Cardiac muscle cell (in vitro differentiated cells and primary cell): ENCODE measurements at regions not wholly inside any gene's neighbourhood (a gene's known extent, or its start where the extent isn't known, plus 50 kb on each side); places are given as distances from the start of the nearest gene placed in this dataset.
"Not testable (repeated sequence)": the region's sequence is repeated elsewhere in the genome, so short reads cannot be mapped to it uniquely, and the experiment has no call there.

ENCODE experiments used
- DNase-seq, 2 donors: peaks; one replicate each; pipeline versions ENCODE4 v3.0.0 to v3.0.0-alpha.2; 2010 to 2017; ENCODE audit warnings: low read depth in 1 of 2, low spot score in 1 of 2
- H3K27ac ChIP-seq: fragments of 200-600 bp; sonication (generic); 2 replicates; pipeline ENCODE4 v1.5.1; 2016
- H3K27me3 ChIP-seq: fragments of 200-600 bp; sonication (generic); 2 replicates; pipeline ENCODE4 v1.6.0; 2016; ENCODE audit warnings: control low read depth
- H3K36me3 ChIP-seq: fragments of 200-600 bp; sonication (generic); 2 replicates; pipeline ENCODE4 v1.5.1; 2016; ENCODE audit warnings: control low read depth
- H3K4me1 ChIP-seq: fragments of 200-600 bp; sonication (generic); 2 replicates; pipeline ENCODE4 v1.8.1; 2017; ENCODE audit warnings: low read depth, mild to moderate bottlenecking, mixed run types
- H3K4me3 ChIP-seq: fragments of 200-600 bp; sonication (generic); 2 replicates; pipeline ENCODE4 v1.5.1; 2016; ENCODE audit warnings: mild to moderate bottlenecking
- H3K9me3 ChIP-seq: fragments of 200-600 bp; sonication (generic); 2 replicates; pipeline ENCODE4 v1.5.1; 2017; ENCODE audit warnings: low read depth, mild to moderate bottlenecking, control low read depth
- CTCF ChIP-seq: IDR thresholded peaks from 2 replicates; pipeline ENCODE4 v1.5.1; 2012; ENCODE audit warnings: low read depth, mild to moderate bottlenecking, low read length

GRCh38 chr15:53130943-53131342 lies 340.8 kb upstream of the ONECUT1 start:
- no peak for DNase-seq
- no peak for TF ChIP-seq CTCF

GRCh38 chr15:53129121-53129904 lies 339.2 kb upstream of the ONECUT1 start:
- Histone ChIP-seq H3K9me3 (no peaks in the 10 kb centered on the region), H3K4me1 (peaks cover 11% of the 10 kb centered on the region), H3K4me3 (no peak overlapping the region), H3K27ac (no peak overlapping the region), H3K36me3 (no peaks in the 10 kb centered on the region), H3K27me3 (no peaks in the 10 kb centered on the region)
- TF ChIP-seq CTCF, result no peak
- DNase-seq, result no peak

More at GRCh38 chr15:53130943-53131342, 340.8 kb upstream of the ONECUT1 start:
- H3K4me3 ChIP-seq, result no peak overlapping the region
- no peaks in the 10 kb centered on the region for H3K36me3 ChIP-seq
- H3K4me1 ChIP-seq, result peaks cover 11% of the 10 kb centered on the region
- H3K27me3 ChIP-seq, result no peaks in the 10 kb centered on the region
- no peaks in the 10 kb centered on the region for H3K9me3 ChIP-seq
- no peak overlapping the region for H3K27ac ChIP-seq

- no peak for DNase-seq
- Histone ChIP-seq H3K36me3 (no peaks in the 10 kb centered on the region), H3K27me3 (no peaks in the 10 kb centered on the region), H3K4me1 (peaks cover 11% of the 10 kb centered on the region), H3K4me3 (no peak overlapping the region), H3K27ac (no peak overlapping the region), H3K9me3 (no peaks in the 10 kb centered on the region)
- no peak for TF ChIP-seq CTCF
Measured at GRCh38 chr15:53128652-53129051, 338.5 kb upstream of the ONECUT1 start.

- no peak for TF ChIP-seq CTCF
- H3K27ac ChIP-seq, result no peak overlapping the region
Measured at GRCh38 chr15:53126144-53126543, 336.0 kb upstream of the ONECUT1 start.

GRCh38 chr15:53122818-53123217 lies 332.7 kb upstream of the ONECUT1 start:
- Histone ChIP-seq H3K27me3 (no peaks in the 10 kb centered on the region), H3K4me1 (no peaks in the 10 kb centered on the region), H3K9me3 (no peaks in the 10 kb centered on the region), H3K4me3 (no peak overlapping the region), H3K36me3 (no peaks in the 10 kb centered on the region), H3K27ac (no peak overlapping the region)
- no peak for DNase-seq
- no peak for TF ChIP-seq CTCF

More at GRCh38 chr15:53126144-53126543, 336.0 kb upstream of the ONECUT1 start:
- Histone ChIP-seq H3K4me3 (no peak overlapping the region), H3K4me1 (peaks cover 11% of the 10 kb centered on the region), H3K27me3 (no peaks in the 10 kb centered on the region), H3K9me3 (no peaks in the 10 kb centered on the region), H3K36me3 (no peaks in the 10 kb centered on the region)
- no peak for DNase-seq

GRCh38 chr15:53116915-53117314 lies 326.8 kb upstream of the ONECUT1 start:
- not testable (repeated sequence) for H3K4me3 ChIP-seq, H3K27me3 ChIP-seq, H3K27ac ChIP-seq, H3K9me3 ChIP-seq, H3K36me3 ChIP-seq, H3K4me1 ChIP-seq, DNase-seq
